ENCODE measurements at regions not wholly inside any gene's neighbourhood (a gene's known extent, or its start where the extent isn't known, plus 50 kb on each side); places are given as distances from the start of the nearest gene placed in this dataset.

- TF ChIP-seq, protein P1, sequence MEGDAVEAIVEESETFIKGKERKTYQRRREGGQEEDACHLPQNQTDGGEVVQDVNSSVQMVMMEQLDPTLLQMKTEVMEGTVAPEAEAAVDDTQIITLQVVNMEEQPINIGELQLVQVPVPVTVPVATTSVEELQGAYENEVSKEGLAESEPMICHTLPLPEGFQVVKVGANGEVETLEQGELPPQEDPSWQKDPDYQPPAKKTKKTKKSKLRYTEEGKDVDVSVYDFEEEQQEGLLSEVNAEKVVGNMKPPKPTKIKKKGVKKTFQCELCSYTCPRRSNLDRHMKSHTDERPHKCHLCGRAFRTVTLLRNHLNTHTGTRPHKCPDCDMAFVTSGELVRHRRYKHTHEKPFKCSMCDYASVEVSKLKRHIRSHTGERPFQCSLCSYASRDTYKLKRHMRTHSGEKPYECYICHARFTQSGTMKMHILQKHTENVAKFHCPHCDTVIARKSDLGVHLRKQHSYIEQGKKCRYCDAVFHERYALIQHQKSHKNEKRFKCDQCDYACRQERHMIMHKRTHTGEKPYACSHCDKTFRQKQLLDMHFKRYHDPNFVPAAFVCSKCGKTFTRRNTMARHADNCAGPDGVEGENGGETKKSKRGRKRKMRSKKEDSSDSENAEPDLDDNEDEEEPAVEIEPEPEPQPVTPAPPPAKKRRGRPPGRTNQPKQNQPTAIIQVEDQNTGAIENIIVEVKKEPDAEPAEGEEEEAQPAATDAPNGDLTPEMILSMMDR (IDR thresholded peaks at IDR 0.05), result no peak
- TF ChIP-seq EP300 (IDR thresholded peaks at IDR 0.05), result no peak
- TF ChIP-seq POLR2A (IDR thresholded peaks at IDR 0.05), result no peak
- no peak for TF ChIP-seq POLR2AphosphoS5 (IDR thresholded peaks at IDR 0.05)
Measured at GRCh38 chr12:60120199-60120598, 524.4 kb downstream of the SLC16A7 start.

Data from sigmoid colon (tissue), 4 donors.